ENCODE measurements at regions not wholly inside any gene's neighbourhood (a gene's known extent, or its start where the extent isn't known, plus 50 kb on each side); places are given as distances from the start of the nearest gene placed in this dataset.

DNA sequence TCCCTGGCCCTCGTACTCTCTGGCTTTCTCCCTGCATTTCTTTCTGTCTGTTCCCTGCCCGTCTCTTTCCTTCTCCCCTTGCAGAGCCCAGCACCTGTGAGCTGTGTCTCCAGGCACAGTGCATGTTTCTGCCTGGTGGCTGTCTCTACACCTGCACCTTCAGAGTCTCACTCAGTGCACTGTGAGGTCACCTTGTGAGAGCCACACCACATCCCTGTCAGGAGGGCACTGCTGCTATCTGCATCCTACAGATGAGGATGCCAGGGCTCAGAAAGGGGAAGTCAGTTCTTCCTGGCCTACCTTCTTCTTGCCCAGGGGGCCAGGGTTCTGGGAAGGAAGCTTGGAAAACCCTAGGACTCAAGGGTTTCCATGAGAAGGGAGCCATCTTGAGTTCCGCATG, 69.7 kb upstream of the NEURL1B start:
- TF ChIP-seq EZH2 (IDR thresholded peaks at IDR 0.05; ENCODE audit: borderline replicate concordance) = no peak
- TF ChIP-seq, protein P1, sequence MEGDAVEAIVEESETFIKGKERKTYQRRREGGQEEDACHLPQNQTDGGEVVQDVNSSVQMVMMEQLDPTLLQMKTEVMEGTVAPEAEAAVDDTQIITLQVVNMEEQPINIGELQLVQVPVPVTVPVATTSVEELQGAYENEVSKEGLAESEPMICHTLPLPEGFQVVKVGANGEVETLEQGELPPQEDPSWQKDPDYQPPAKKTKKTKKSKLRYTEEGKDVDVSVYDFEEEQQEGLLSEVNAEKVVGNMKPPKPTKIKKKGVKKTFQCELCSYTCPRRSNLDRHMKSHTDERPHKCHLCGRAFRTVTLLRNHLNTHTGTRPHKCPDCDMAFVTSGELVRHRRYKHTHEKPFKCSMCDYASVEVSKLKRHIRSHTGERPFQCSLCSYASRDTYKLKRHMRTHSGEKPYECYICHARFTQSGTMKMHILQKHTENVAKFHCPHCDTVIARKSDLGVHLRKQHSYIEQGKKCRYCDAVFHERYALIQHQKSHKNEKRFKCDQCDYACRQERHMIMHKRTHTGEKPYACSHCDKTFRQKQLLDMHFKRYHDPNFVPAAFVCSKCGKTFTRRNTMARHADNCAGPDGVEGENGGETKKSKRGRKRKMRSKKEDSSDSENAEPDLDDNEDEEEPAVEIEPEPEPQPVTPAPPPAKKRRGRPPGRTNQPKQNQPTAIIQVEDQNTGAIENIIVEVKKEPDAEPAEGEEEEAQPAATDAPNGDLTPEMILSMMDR (IDR thresholded peaks at IDR 0.05; ENCODE audit: poor library complexity) = no peak
